Activated T-helper 1 cell treated with anti-CD3 and anti-CD28 coated beads, Interleukin-12 subunit alpha, Interleukin-12 subunit beta, Interleukin-2, Interleukin-4 antibody, amounts not matched to agents 30 ng/mL and 10 ng/mL and 1 ng/mL, durations not matched to agents 14 hours and 24 hours and 36 hours (primary cell): ENCODE measurements at regions not wholly inside any gene's neighbourhood (a gene's known extent, or its start where the extent isn't known, plus 50 kb on each side); places are given as distances from the start of the nearest gene placed in this dataset.

ENCODE experiments used
- DNase-seq: peaks from one replicate; pipeline ENCODE4 v3.0.0; 2021; ENCODE audit warnings: low spot score
- H3K27ac Mint-ChIP-seq: one replicate; pipeline ENCODE4 v1.8.0; 2021; ENCODE audit warnings: mild to moderate bottlenecking, mixed read lengths
- H3K27me3 Mint-ChIP-seq: one replicate; pipeline ENCODE4 v1.8.0; 2022; ENCODE audit warnings: mild to moderate bottlenecking, moderate library complexity, mixed read lengths; ENCODE audit not compliant: insufficient read depth
- H3K36me3 Mint-ChIP-seq: one replicate; pipeline ENCODE4 v1.8.0; 2021; ENCODE audit warnings: low read depth, mixed read lengths
- H3K4me1 Mint-ChIP-seq: one replicate; pipeline ENCODE4 v1.8.0; 2021; ENCODE audit warnings: low read depth, mixed read lengths
- H3K4me3 Mint-ChIP-seq: one replicate; pipeline ENCODE4 v1.8.0; 2021; ENCODE audit warnings: mild to moderate bottlenecking, moderate library complexity, mixed read lengths
- H3K9me3 Mint-ChIP-seq: one replicate; pipeline ENCODE4 v1.8.0; 2021; ENCODE audit warnings: mixed read lengths
- intact Hi-C: fragments of 100-400 bp; cut with micrococcal nuclease; formaldehyde crosslinking; loops from one replicate; pipeline ENCODE4 v1.15.1; 2024

DNA sequence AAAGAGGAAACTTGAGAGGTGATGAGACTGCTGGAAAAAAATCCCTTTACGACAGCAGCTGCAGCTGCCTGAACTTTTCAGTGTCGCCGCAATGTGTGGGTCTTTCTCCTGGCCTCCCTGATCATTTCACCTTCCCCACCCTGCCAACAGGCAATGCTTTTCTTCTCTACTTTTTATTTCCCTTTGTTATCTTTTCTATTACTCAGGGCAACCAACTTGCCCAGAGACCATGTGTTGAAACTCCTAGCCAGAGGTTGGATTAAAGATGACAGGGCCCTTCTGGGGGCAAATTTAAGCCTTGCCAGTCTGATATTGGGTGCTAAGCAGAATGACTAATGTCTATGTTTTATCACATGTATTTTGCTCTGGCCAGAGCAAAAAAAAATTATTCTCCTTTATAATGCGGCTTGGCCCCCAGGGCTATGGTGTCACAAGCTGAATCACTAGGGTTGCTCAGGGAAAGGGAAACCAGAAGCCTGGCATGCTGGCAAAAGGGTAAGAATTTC lies 51.5 kb upstream of the CFAP20DC start:
- Mint-ChIP-seq H3K4me1 (no peaks in the 10 kb centered on the region), H3K36me3 (no peaks in the 10 kb centered on the region), H3K27me3 (peaks cover 5% of the 10 kb centered on the region), H3K27ac (no peak overlapping the region), H3K4me3 (no peak overlapping the region), H3K9me3 (no peaks in the 10 kb centered on the region)
- no peak for DNase-seq
- intact Hi-C loops, result no loop called here
